Esophagus squamous epithelium (tissue), 5 donors: ENCODE measurements at regions not wholly inside any gene's neighbourhood (a gene's known extent, or its start where the extent isn't known, plus 50 kb on each side); places are given as distances from the start of the nearest gene placed in this dataset.

Experiments used
- DNase-seq: peaks from one replicate; lab custom pipeline; 2025; lab: John Stamatoyannopoulos, UW
- H3K27ac ChIP-seq, 4 donors: fragments of 200-600 bp; sonication (generic); one replicate each; pipeline ENCODE4 v1.5.1; 2016 to 2019; ENCODE audit warnings: mild to moderate bottlenecking in 1 of 4
- H3K27me3 ChIP-seq, 4 donors: fragments of 200-600 bp; sonication (generic); 1 replicate in 3 of 4; 2 replicates in 1 of 4; pipeline versions ENCODE4 v1.5.1 to v1.6.0; 2017 to 2021; ENCODE audit warnings: antibody characterized with exemption in 1 of 4
- H3K36me3 ChIP-seq, 3 donors: fragments of 200-600 bp; sonication (generic); one replicate each; pipeline ENCODE4 v1.5.1; 2016 to 2019
- H3K4me1 ChIP-seq, 3 donors: fragments of 200-600 bp; sonication (generic); one replicate each; pipeline ENCODE4 v1.5.1; 2017 to 2019
- H3K4me3 ChIP-seq, 4 donors: fragments of 200-600 bp; sonication (generic); 1 replicate in 3 of 4; 2 replicates in 1 of 4; pipeline ENCODE4 v1.5.1; 2016 to 2019; ENCODE audit warnings: mild to moderate bottlenecking in 2 of 4, moderate library complexity in 1 of 4
- H3K9me3 ChIP-seq, 3 donors: fragments of 200-600 bp; sonication (generic); one replicate each; pipeline ENCODE4 v1.5.1; 2016 to 2019
- POLR2A ChIP-seq, 4 donors: fragments of 450-650 bp; IDR thresholded peaks; one replicate each; pipeline ENCODE4 v1.6.1; 2017; ENCODE audit warnings: antibody characterized with exemption in 4 of 4, mild to moderate bottlenecking in 4 of 4, moderate library complexity in 3 of 4
- WGBS, 2 donors: methylation state at CpG; one replicate each; pipeline ENCODE4 v1.1.5; 2018; 5-methylcytosine and 5-hydroxymethylcytosine counted together
- intact Hi-C: fragments of 100-400 bp; cut with DNase I; formaldehyde crosslinking; loops from one replicate; pipeline ENCODE4 v1.15.0; 2022
- TF ChIP-seq, protein P1 (sequence below), 6 experiments: fragments of 450-650 bp in 4 of 6; fragments of 200-600 bp in 2 of 6; sonication (generic) in 2 of 6; IDR thresholded peaks; one replicate each; pipeline ENCODE4 v1.5.1; 2016 to 2019; ENCODE audit warnings: antibody characterized with exemption in 6 of 6, mild to moderate bottlenecking in 4 of 6, moderate library complexity in 4 of 6
- donor health status: DM: yes; HTN: yes; CAD: no.

DNA sequence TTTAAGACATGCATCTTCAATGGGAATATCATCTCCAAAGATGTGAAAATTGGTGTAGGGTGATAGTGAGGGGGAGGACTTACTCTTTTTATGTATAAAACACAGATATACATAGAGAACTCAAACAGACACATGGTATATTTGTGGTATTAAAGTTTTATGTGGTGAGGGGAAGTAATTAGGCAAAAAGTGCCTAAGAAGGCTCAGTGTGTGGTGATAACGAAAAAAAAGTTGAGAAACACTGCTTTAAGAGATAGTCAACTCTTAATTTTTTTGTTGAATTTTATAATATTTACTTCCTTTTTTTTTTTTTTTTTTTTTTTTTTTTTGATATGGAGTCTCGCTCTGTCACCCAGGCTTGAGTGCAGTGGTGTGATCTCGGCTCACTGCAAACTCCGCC is 174.2 kb upstream of the FRMD4B start:
- Histone ChIP-seq H3K27me3 (peaks cover 0 to 3% (median 0%) of the 10 kb centered on the region in 4 donors), H3K36me3 (no peaks in the 10 kb centered on the region), H3K9me3 (no peaks in the 10 kb centered on the region), H3K27ac (no peak overlapping the region), H3K4me3 (no peak overlapping the region), H3K4me1 (peaks cover 0 to 14% (median 5%) of the 10 kb centered on the region in 3 donors)
- WGBS, 2 donors, result 68 to 80% methylated on average over 4 of the region's 4 CpGs
- no peak for TF ChIP-seq POLR2A (IDR thresholded peaks at IDR 0.05)
- TF ChIP-seq, protein P1, sequence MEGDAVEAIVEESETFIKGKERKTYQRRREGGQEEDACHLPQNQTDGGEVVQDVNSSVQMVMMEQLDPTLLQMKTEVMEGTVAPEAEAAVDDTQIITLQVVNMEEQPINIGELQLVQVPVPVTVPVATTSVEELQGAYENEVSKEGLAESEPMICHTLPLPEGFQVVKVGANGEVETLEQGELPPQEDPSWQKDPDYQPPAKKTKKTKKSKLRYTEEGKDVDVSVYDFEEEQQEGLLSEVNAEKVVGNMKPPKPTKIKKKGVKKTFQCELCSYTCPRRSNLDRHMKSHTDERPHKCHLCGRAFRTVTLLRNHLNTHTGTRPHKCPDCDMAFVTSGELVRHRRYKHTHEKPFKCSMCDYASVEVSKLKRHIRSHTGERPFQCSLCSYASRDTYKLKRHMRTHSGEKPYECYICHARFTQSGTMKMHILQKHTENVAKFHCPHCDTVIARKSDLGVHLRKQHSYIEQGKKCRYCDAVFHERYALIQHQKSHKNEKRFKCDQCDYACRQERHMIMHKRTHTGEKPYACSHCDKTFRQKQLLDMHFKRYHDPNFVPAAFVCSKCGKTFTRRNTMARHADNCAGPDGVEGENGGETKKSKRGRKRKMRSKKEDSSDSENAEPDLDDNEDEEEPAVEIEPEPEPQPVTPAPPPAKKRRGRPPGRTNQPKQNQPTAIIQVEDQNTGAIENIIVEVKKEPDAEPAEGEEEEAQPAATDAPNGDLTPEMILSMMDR (IDR thresholded peaks at IDR 0.05), result no peak
- intact Hi-C loops, result no loop called here
- no peak for DNase-seq

DNA sequence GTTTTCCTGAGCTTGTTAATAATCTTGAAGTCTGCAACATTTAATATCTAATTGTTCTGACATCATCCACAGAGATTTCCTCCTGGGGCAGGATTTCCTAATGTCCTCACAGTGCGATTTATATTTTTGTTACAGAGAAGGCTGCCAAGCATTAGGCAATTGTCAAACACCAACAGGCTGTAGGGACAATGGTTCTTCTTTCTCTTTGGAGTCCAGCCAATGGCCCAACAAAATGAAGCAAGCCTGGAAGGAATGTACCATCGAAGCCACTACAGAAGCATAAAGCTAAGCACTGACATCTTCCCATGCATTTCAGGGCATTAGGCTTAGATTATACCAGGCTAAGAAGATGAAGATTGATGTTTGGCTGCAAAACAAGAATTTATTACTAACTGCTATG is 173.0 kb upstream of the FRMD4B start:
- H3K9me3 ChIP-seq, result no peaks in the 10 kb centered on the region
- intact Hi-C loops, result no loop called here
- peaks cover 0 to 14% (median 5%) of the 10 kb centered on the region in 3 donors for H3K4me1 ChIP-seq
- no peak for DNase-seq
- peak overlapping the region in 2 of 4 donors; percentile 9 to 40 for H3K27ac ChIP-seq
- H3K4me3 ChIP-seq, result no peak overlapping the region
- WGBS, 2 donors, result 5 to 16% methylated on average over 2 of the region's 2 CpGs
- H3K27me3 ChIP-seq, result peaks cover 0 to 9% (median 0%) of the 10 kb centered on the region in 4 donors
- no peak for TF ChIP-seq POLR2A (IDR thresholded peaks at IDR 0.05)
- TF ChIP-seq, protein P1 (IDR thresholded peaks at IDR 0.05), result no peak
- no peaks in the 10 kb centered on the region for H3K36me3 ChIP-seq

DNA sequence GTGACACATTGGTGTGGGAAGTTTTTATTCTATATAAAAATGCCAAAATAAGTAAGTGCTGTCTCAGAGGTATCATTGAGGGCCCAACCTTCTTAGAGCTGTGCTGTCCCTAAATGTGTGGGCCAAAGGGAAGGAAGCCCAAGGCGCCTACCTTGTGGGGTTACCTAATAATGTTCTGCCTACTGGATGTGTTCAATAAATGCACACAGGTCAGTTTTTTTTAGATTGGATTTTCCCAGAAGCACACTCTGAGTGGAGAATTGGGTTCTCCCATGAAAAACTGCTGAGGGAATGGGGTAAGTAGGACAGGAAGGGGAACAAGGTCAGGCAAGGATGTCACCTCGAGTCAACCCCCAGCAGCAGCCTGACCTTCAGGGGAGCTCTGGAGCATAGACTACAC is 168.7 kb upstream of the FRMD4B start:
- Histone ChIP-seq H3K9me3 (no peaks in the 10 kb centered on the region), H3K27me3 (peaks cover 0 to 9% (median 0%) of the 10 kb centered on the region in 4 donors), H3K27ac (no peak overlapping the region), H3K4me1 (peaks cover 0 to 13% (median 5%) of the 10 kb centered on the region in 3 donors), H3K4me3 (no peak overlapping the region), H3K36me3 (no peaks in the 10 kb centered on the region)
- DNase-seq, result no peak
- 78% methylated on average over 2 of the region's 2 CpGs for WGBS, 2 donors
- intact Hi-C loops, result no loop called here
- TF ChIP-seq, protein P1 (IDR thresholded peaks at IDR 0.05), result no peak
- no peak for TF ChIP-seq POLR2A (IDR thresholded peaks at IDR 0.05)

DNA sequence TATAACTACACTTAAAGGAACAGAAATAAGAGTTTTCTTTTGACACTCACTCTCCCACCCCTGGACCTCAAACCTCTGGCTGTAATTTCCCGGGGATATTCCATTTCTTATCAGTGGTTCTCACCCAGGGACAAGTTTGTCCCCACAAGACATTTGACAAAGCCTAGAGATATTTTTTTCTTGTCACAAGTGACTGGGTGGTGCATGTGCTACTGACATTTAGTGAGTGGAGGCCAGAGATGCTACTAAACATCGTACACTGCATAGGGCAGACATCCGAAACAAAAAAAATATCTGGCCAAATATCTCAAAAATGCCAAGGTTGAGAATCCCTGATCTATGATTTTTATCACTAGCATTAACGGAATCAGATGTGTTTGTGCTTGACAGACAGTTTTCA is 168.0 kb upstream of the FRMD4B start:
- H3K4me3 ChIP-seq, result no peak overlapping the region
- H3K9me3 ChIP-seq, result no peaks in the 10 kb centered on the region
- H3K4me1 ChIP-seq, result peaks cover 0 to 6% (median 5%) of the 10 kb centered on the region in 3 donors
- H3K36me3 ChIP-seq, result no peaks in the 10 kb centered on the region
- WGBS, 2 donors, result 78 to 82% methylated on average over 4 of the region's 4 CpGs
- no peak for TF ChIP-seq POLR2A (IDR thresholded peaks at IDR 0.05)
- TF ChIP-seq, protein P1 (IDR thresholded peaks at IDR 0.05), result no peak
- DNase-seq, result no peak
- H3K27me3 ChIP-seq, result peaks cover 0 to 9% (median 0%) of the 10 kb centered on the region in 4 donors
- intact Hi-C loops, result no loop called here
- H3K27ac ChIP-seq, result no peak overlapping the region

DNA sequence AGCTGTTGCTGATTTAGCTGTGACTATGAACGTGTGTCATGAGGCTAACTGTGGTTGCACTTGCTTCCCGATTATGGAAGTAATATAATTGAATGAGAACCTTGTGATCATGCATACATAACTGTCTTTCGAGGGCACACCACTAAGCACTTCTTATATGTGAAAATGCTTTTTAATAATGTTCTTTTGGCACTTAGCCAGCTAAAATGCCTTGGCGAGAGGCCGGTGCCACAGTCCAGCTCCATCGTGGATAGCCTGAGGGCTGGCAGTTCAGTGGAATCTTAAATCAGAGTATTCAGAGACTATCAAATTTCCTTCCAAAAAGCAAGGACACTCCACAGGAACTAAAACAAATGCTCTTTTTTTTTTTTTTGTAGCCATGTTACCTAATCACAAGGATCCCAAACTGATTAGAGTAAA is 161.6 kb upstream of the FRMD4B start:
- H3K4me3 ChIP-seq, result no peak overlapping the region
- no peak overlapping the region for H3K27ac ChIP-seq
- H3K9me3 ChIP-seq, result no peaks in the 10 kb centered on the region
- H3K4me1 ChIP-seq, result peaks cover 1 to 7% (median 5%) of the 10 kb centered on the region in 3 donors
- H3K27me3 ChIP-seq, result peaks cover 0 to 17% (median 4%) of the 10 kb centered on the region in 4 donors
- TF ChIP-seq, protein P1 (IDR thresholded peaks at IDR 0.05), result no peak
- TF ChIP-seq POLR2A (IDR thresholded peaks at IDR 0.05), result no peak
- no peak for DNase-seq
- no peaks in the 10 kb centered on the region for H3K36me3 ChIP-seq
- 36 to 68% methylated on average over 6 of the region's 6 CpGs for WGBS, 2 donors
- intact Hi-C loops, result no loop called here
